Activated CD8-positive, alpha-beta memory T cell treated with anti-CD3 and anti-CD28 coated beads, Interleukin-2, amount 50 U/mL, for 48 hours (primary cell): ENCODE measurements at regions not wholly inside any gene's neighbourhood (a gene's known extent, or its start where the extent isn't known, plus 50 kb on each side); places are given as distances from the start of the nearest gene placed in this dataset.
"Not testable (repeated sequence)": the region's sequence is repeated elsewhere in the genome, so short reads cannot be mapped to it uniquely, and the experiment has no call there.

Experiments used
- DNase-seq: peaks from one replicate; pipeline ENCODE4 v3.0.0-alpha.2; 2020

- DNase-seq = no peak
These were observed 1911.4 kb downstream of the STIM2 start for GRCh38 chr4:28772066-28772465.

DNA sequence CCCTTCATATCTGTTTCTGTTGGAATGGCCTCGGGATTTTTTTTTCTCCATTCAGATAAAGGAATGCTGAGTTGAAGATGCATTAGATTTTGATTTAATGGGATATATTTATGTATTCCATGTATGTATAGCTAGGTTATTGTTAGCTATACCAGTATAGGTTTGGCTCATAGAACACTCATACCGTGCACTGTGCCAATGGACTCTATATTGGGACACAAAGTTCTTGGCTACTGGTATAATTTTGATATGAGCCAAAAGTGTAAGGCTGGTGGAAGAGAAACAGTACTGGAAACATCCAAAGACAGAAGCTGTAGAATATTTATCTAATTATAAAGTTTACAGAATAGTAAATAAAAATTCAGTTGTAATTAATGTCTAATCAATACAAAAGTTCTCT is 1912.1 kb downstream of the STIM2 start:
- no peak for DNase-seq

- DNase-seq = no peak
These were observed 1913.7 kb downstream of the STIM2 start for GRCh38 chr4:28774344-28774743.

GRCh38 chr4:28776004-28776403 is 1915.4 kb downstream of the STIM2 start:
- DNase-seq = no peak

- DNase-seq = no peak
These were observed 1923.5 kb downstream of the STIM2 start for GRCh38 chr4:28784188-28784587.

DNA sequence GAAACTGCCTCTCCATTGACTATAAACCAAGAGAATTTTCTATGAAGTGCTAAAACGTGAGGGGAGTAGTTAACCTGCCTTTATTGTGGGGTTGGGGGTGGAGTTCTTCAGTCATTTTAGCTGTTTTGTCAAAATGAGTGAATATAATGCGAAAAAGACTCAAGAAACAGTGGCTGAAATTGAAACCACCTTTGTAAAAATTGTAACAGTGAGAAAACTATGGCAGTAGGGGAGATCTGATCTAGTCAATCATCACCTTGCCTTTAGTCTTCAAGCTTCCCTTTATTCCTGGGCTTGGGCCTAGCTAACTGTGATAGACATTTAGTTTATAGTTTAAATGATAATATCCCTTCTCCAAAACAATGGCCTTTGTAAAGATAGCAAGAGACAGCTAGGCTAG is 1927.3 kb downstream of the STIM2 start:
- DNase-seq = no peak

DNA sequence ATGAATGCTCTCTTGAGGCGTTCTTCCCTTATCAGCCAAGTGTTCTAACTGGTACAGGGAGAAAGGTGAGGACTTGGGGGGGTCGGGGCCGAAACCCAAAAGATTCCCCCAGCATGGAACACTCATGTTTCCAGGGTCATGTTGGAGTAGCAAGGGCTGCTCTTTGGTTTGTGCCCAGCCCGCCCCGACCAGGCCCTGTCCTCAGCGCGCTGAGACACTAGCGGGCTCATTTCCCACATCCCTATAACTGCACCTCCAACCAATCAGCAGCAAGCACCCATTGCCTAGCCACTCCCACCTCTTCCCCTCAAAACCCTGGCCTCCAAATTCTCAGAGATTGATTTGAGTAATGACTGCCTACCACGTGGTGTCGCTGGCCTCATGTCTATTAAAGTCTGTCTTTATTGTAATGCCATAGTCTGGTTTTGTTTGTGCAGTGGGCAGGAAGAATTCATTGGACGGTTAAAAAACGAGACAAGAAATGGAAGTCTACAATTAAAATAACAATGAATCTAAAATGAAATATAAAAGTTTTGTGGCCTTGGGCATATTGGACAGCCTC is 1928.4 kb downstream of the STIM2 start:
- DNase-seq = no peak

- no peak for DNase-seq
These were observed 1927.1 kb upstream of the PCDH7 start for GRCh38 chr4:28792917-28793597.

DNA sequence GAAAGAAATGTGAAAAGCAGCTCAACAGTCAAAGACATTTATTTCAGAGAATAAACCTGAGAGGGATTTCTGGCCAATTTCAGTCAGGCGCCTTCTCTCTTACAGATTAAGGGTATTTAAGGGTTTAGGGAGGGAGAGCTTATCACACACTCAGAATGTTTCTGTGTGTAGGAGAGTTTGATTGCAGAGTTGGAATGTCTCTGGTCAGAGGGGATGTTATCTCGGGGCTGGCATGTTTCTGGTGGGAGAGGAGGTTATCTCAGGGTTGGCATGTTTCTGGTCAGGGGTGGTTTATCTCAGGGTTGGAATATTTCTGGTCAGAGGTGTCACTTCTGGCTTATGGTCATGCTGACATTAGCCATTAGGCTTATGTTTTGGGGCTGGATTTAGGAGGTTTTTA is 1920.5 kb upstream of the PCDH7 start:
- no peak for DNase-seq

DNA sequence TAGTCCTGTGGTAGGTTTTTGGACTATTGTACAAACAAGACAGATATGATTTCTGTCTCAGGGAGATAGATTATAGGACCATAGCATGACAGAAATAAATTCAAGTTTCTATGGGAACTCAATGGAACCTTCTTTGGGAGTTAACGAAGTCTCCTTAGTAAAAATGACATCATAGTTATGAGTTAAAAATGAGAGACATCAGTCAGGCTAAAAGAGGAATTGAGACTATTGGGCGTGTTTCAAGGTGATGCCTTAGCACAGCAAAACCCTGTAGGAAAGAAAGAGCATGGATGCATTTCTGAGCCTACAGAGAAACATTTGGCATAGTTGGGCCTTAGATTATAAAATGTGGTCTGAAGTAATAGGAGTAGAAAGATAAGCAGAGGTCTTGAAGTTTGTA is 1909.1 kb upstream of the PCDH7 start:
- no peak for DNase-seq

DNA sequence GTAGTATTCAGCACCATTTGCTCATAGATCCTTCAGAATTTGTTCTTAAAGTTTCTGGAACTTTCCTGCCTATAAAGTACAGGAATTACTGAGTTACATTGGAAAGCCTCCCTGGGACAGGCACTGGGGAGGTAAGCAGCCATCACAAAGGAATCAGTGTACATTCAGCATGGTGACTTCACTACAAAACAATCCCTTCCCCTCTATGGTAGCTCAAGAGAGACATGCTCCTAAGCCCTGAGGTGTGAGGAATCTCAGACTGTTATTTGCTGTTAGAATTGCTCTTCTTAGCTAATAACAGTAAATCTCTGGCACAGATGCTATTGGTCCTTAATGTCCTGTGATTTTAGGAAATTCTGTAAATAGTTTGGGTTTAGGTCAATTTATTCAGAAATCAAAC is 1898.0 kb upstream of the PCDH7 start:
- DNase-seq = no peak

- no peak for DNase-seq
These were observed 1892.3 kb upstream of the PCDH7 start for GRCh38 chr4:28827866-28828265.

DNA sequence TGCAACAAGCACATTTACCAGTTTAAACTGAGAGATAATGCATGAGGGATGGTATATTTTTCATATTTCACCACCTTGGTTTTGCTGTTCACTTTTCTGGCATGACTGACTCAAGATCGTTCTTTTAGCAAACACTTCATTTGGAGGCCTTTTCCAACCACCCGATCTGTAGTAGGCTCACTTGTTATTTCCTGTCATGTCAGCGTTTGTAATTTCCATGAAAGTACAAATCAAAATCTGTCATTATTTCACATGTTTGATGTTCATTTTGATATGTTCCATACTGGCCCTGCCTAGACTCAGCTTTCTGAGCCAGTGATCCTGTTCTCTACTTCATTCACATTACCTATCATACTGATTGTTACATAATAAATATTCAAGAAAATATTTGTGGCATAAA is 1888.3 kb upstream of the PCDH7 start:
- DNase-seq = no peak

GRCh38 chr4:28832444-28832843 is 1887.7 kb upstream of the PCDH7 start:
- no peak for DNase-seq

DNA sequence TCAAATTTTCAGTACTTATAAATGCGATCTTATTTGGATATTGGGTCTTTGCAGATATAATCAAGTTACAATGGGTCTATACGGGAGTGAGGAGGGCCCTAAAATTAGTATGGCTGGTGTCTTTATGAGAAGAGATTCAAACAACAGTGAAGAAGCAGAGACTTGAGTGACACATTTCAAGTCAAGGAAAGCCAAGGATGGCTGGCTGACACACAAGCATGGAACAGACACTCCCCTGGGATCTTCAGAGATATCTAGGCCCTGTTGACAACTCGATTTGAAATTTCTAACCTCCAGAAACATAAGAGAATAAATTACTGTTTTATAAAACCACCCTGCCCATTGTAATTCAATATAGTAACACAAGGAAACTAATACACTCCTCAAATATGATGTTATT is 1886.0 kb upstream of the PCDH7 start:
- no peak for DNase-seq

DNA sequence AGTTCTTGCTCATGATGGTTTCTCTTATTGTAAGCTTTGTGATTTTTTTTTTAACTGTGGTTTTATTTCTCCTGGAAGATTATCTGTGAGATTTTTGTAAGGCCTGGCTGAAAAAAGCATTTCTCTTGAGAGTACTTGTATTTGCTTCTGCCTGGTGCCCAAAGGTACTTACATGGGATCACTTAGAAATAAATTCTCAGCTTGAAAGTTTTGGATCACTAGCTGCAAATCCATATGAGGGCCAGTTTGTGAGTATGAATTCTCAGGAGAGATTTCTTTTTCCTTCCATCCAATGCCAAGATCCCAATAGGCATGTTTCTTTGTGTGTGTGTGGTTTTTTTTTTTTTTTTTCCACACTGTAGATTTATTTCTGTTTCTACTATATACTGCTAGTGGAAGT is 1884.7 kb upstream of the PCDH7 start:
- DNase-seq = no peak

- DNase-seq = no peak
These were observed 1877.9 kb upstream of the PCDH7 start for GRCh38 chr4:28842271-28842670.

DNA sequence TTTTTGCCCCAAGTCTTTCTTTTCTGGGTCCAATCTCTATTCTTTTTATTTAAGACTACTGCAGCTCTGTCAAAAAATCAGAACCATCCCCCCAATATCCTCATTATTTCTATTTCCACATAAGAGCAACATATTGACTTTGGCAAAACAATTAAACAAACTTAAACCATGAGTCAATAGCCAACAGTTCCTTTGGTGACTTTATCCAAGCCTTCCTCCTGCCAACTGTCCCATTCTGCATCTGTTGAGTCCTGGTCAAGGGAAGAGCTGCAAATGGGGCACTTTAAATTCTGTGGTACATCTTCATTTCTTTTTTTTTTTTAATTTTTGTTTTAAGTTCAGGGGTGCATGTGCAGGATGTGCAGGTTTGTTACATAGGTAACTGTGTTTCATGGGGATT is 1875.0 kb upstream of the PCDH7 start:
- DNase-seq = no peak

- DNase-seq = not testable (repeated sequence)
These were observed 1863.1 kb upstream of the PCDH7 start for GRCh38 chr4:28857028-28857427.

GRCh38 chr4:28868841-28869240 is 1851.3 kb upstream of the PCDH7 start:
- DNase-seq = no peak

DNA sequence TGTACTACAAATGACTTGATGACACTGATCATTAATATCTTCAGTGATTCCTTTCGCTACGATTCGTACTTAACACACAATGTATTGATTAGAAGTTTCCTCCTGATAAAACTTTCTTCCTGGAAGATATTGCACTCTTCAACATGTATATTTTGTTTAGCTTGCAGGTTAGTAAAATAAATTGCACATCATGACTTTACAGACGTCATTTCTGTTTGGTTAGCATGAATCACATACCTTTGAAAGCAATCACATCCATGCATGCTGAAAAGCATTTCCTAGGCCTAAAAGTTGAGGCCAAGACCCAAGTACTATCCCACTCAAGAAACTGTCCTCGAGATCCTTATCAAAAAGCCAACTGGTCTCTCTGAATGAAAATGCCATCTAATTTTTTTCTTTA is 1841.0 kb upstream of the PCDH7 start:
- DNase-seq = no peak

- DNase-seq = no peak
These were observed 1840.3 kb upstream of the PCDH7 start for GRCh38 chr4:28879900-28880299.

GRCh38 chr4:28883211-28883610 is 1837.0 kb upstream of the PCDH7 start:
- no peak for DNase-seq

DNA sequence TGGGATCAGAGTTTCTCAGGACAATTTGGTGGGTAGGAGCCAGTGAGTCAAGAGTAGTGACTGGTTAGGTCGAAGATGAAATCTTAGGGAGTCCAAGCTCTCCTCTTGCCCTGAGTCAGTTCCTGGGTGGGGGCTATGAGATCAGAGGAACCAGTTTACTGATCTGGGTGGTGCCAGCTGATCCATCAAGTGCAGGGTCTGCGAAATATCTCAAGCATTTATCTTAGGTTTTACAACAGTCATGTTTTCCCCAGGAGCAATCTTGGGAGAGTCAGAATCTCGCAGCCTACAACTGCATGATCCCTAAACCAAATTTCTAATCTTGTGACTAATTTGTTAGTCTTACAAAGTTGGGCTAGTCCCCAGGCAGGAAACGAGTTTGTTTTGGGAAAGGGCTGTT is 1833.2 kb upstream of the PCDH7 start:
- DNase-seq = no peak
